ENCODE measurements at regions not wholly inside any gene's neighbourhood (a gene's known extent, or its start where the extent isn't known, plus 50 kb on each side); places are given as distances from the start of the nearest gene placed in this dataset.

- TF ChIP-seq, protein P1, sequence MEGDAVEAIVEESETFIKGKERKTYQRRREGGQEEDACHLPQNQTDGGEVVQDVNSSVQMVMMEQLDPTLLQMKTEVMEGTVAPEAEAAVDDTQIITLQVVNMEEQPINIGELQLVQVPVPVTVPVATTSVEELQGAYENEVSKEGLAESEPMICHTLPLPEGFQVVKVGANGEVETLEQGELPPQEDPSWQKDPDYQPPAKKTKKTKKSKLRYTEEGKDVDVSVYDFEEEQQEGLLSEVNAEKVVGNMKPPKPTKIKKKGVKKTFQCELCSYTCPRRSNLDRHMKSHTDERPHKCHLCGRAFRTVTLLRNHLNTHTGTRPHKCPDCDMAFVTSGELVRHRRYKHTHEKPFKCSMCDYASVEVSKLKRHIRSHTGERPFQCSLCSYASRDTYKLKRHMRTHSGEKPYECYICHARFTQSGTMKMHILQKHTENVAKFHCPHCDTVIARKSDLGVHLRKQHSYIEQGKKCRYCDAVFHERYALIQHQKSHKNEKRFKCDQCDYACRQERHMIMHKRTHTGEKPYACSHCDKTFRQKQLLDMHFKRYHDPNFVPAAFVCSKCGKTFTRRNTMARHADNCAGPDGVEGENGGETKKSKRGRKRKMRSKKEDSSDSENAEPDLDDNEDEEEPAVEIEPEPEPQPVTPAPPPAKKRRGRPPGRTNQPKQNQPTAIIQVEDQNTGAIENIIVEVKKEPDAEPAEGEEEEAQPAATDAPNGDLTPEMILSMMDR (IDR thresholded peaks at IDR 0.05; ENCODE audit: extremely low read depth in 1 of 2, insufficient read depth in 1 of 2, low read depth in 1 of 2, low read length in 2 of 2): no peak
- TF ChIP-seq, protein P2, sequence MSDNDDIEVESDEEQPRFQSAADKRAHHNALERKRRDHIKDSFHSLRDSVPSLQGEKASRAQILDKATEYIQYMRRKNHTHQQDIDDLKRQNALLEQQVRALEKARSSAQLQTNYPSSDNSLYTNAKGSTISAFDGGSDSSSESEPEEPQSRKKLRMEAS (IDR thresholded peaks at IDR 0.05; ENCODE audit: insufficient read depth, insufficient read length): no peak
- TF ChIP-seq POLR2A (IDR thresholded peaks at IDR 0.05; ENCODE audit: low read depth, low read length) (no peak), POLR2AphosphoS5 (IDR thresholded peaks at IDR 0.05; ENCODE audit: insufficient read depth, low read depth, low read length) (no peak), EZH2 (IDR thresholded peaks at IDR 0.05; ENCODE audit: borderline replicate concordance, low read depth, low read length, severe bottlenecking) (no peak), JUN (IDR thresholded peaks at IDR 0.05; ENCODE audit: borderline replicate concordance, insufficient read depth, insufficient read length, low read depth) (no peak), FOS (IDR thresholded peaks at IDR 0.05; ENCODE audit: borderline replicate concordance, insufficient read depth, low read length) (no peak)
Observed at GRCh38 chr18:40652321-40652720, 1302.7 kb upstream of the PIK3C3 start.

Data from endothelial cell of umbilical vein (primary cell).